Activated CD4-positive, alpha-beta T cell treated with anti-CD3 and anti-CD28 coated beads, Interleukin-2, amount 50 U/mL, for 1 hour (primary cell): ENCODE measurements at regions not wholly inside any gene's neighbourhood (a gene's known extent, or its start where the extent isn't known, plus 50 kb on each side); places are given as distances from the start of the nearest gene placed in this dataset.

Source experiments
- DNase-seq: peaks from one replicate; pipeline ENCODE4 v3.0.0-alpha.2; 2020

DNA sequence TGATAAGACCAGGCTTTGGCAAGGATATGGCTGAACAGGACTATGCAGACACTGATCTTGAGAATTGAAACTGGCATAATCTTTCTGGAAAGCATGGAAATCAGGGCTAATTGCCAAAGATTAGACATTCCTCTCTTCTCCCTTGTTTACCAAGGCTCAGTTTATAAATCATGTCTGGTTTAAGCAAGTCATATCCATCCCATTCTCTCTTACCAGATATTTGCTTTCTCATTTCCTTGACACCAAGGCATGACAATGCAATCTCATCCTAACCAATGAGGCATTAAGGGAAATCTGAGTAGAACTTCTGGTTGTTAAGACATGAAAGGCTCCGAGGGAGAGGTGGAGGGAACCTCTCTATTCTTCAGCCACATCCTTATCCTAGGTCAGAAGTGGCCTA, 110.3 kb upstream of the CEP85L start:
- no peak for DNase-seq

DNA sequence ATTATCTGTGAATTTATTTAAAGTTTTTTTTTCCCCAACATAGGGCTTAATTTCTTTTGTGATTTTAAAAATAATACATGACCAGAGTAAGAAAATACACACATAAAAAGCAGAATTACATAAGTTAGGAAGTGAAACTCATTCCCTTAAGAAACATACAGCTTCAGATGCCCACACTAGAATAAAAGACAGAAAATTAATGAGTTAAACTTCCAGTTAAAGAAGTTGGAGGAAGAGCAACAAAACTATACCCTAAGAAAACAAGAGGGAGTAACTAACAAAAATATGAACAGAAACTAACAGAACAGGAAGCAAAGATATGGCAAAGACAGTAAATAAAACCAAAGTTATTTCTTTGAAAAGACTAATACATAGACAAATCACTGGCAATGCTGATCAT, 107.6 kb upstream of the CEP85L start:
- DNase-seq = no peak

DNA sequence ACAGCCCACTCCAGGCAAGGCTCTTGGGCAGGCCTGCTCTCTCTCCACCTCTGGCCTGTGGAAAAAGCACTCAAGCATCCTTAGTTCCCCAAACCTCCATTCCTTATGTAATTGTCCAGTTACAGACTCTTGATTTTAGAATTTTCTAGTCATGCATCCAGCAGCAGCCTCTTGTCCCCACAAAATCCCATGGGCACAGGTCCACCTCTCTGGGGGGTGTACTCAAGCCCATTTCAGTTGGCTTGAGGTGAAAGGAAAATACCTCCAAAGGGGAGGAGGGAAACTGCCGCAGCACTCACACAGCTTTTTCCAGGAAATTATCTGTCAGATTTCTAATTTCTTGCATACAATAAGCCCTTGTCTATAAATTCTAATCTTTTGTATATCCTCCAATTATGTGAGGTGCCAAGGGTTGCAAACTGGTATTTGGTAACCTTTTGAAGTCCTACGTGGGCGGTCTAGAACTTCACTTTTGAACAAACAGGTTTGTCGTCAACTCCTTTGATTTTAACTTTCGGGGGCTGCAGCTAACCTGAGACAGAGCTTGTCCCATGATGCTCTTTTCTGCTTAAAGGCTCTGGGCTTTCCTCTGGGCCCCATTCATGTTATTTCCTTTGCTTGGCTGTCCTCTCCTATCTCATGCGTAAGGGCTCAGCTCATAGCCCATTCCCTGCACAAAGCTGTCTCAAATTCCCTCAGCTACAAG, 104.7 kb upstream of the CEP85L start:
- no peak for DNase-seq

DNA sequence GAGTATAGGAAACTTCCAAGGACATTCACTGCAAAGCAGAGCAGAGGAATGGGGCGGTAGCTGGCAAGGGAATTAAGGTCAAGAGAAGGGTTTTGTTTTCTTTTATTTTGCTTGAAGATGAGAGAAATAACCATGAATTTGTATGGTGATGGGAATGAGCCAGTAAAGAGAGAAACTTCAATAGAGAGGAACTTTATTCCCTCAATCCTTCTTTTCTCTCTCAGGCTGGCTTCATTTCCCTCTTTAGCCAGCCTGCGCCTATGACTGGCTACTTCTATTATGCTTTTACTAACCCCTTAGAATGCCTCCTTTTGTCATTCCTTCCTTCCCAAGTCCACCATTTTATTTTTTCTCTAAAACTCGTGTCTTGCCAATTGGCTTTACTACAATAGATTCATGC, 101.4 kb upstream of the CEP85L start:
- DNase-seq = no peak

DNA sequence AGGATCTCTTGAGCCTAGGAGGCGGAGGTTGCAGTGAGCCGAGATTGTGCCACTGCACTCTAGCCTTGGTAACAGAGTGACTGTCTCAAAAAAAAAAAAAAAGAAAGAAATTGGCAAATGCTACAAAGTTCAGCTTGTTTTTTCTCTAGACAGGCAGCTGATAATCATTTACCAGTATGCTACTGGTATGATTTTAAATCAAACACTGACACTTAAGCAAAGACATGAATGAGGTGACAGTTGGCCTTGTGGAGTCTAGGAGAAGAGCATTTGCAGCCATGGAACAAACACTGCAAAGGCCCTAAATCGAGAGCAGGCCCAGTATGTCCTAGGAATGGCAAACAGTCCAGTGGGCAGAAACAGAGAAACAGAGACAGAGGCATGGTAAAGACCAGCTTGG, 99.7 kb upstream of the CEP85L start:
- no peak for DNase-seq

DNA sequence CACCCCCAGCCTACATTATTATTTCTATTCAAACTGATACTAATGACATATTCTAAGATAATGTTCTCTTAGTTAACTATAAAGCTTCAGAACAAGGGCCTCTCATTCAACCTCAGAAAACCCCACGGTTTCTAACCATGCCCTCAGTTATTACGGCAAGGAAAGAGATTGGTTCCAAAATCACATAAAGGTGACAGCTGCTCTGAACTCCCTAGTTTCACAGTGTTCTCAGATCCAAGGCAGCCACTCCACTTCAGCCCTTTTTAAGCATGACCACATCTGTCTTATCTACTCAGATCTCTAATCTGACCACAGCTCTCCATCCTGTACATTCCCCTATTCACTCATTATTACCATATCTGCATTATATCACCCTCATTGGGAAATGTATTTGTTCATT, 98.8 kb upstream of the CEP85L start:
- DNase-seq = no peak

DNA sequence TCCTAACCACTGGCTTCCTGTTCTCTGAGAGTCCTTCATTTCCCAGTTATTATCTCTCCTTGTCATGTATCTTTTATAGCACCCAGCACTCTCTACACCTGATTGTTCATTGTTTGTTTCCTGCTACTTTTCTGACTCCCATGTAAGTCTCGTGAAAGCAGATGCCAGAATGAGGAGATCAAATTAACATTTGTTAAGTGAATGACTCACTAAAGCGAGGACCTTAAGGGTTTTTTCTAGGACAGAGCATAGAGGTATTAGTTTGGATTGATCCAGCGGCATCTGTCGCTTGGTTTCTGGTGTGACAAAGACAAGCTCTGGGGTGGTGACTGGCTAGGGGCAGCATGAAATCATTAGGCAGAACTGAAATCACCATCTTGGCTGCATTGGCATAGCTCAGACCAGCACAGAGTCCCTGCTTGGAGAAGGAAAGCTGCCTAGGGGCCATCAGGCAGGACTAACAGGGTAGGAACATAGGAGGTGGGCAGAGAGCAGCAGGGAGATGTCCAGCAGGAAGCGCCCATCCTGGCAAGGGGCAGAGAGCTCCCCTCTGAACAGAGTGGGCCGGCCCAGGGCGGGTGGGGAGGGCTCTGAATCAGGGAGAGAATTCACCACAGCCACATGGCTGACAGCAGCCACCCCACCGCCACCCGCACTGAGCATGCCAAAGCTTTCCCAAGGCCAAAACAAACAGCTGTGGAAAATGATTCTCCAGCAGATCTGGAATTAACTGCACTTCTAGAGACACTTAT, 97.1 kb upstream of the CEP85L start:
- DNase-seq = no peak

DNA sequence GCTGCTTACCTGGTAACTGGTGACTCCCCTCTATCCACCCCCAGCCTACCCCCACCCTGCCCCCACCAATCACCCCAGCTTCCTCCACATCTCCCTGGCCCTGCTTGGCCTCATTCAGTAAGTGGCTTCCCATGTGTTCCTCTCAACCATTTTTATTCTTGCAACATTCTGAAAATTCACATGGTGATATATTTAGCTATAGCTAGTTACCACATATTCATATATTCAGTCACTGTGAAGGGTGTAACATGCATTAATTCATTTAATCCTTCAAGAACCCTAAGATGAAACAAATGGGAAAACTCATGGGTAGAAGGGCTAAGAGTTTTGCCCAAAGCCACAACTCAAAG, 95.4 kb upstream of the CEP85L start:
- DNase-seq = no peak

DNA sequence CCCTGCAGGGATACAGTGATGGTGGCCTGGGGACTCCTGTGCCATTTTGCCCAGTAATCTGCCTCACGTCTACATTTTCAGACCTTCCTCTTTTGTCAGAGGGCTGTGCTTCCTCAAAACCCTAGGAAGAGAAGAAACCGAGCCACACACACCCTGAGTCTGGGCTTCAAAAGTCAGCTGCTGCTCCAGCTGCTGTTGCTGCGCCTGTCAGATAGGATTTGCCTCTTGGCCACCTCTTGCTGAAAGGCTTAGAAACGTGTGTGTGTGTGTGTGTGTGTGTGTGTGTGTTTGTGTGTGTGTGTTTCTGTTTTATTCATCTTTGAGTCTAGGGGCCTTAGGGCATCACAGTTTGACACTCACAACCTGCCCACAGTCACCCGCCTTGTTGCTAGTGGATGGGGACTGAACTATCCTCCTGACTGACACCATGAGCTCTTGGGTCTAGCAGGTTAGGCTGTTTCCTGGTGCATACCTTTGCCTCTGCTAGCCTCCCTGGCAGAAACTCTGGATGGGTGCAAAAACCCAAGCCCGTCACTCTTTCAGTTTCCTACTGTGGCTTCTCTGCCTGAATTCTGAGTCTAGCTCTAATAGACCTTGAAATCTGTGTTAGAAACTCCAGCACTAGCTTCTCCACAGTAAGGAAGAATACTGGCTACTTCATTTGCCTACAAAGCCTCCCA, 94.9 kb upstream of the CEP85L start:
- no peak for DNase-seq

DNA sequence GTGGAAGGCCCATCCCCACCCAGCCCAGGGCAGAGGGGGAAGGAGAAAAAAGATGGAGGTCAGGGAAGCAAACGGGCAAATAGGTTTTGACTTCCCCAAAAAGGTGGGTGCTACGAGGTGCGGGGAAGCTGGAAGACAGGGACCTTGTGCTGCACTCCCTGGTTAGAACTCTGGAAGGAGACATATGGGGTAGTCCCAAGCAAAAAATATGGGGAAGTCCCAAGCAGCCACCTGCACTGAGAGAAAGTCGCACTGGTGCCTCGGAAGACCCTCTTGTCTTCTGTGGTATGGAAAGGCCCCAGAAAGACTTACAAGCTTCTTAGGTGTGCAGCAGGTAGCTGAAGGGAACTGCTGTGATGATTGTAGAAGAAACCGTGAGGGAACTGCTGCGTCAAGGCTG, 93.8 kb upstream of the CEP85L start:
- no peak for DNase-seq

DNA sequence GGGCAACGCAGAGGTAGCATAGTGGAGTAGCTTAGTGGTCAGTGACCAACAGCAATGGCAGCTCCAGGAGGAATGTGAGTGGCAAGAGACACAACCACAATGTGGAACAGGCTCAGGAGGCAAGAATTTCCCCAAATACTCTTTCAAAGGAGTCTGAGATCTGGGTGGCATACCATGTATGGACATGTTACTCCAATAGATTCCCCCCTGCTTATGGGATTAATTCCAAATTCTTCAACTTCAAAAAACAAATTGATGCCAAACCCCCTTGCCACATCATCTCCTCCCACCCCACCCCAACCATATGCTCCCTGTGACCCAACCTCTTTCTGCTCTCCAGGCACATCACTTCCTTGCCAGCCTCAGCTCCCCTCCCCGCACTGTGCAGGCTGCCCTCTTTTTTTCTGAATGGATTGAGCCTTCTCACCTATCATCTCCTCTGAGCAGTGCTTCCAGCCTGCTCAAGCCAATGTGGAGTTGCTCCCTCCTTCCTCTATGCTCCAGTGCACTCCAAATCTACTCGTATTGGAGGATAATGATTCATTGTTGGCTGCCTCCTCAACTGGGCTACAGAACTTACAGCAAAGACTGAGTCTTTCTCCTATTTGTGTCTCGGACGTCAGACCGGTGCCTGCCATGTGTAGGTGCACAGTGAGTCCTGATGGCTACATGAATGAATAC, 93.0 kb upstream of the CEP85L start:
- no peak for DNase-seq

DNA sequence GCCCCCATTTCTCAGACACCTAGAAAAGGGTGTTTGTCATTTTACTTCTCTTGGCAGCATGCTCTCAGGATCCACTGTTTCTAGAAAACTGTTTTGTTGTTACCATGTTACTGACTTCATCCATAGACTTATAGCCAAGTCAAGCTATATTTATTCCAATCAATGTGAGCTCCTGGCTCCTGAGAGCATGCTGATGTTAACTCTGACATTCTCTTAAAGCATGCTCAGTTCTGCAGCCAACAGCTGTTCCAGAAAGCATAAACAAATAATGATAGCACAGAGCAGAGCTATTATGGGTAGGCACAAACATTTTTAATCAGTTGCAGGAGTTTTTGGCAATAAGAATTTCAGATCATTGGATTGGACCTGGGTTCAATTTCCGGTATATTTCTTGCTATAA, 92.4 kb upstream of the CEP85L start:
- DNase-seq = no peak

DNA sequence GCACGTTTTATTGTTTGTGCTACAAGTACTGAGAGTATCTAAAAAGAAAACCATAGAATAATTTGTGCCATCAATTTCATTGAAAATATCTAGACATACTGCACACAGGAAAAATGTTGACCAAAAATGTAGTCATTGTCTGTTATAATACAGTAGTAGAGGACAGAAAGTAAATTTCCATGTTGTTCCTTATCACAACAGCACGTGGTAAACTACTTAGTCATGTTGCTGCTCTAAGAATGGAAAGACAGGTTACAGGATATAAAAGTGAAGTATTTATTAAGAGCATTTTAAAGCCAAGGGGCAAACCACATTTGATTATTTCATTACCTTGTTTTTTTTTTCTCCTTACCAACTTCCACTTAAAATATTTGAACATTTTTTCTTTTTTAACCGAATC, 89.0 kb upstream of the CEP85L start:
- DNase-seq = no peak

DNA sequence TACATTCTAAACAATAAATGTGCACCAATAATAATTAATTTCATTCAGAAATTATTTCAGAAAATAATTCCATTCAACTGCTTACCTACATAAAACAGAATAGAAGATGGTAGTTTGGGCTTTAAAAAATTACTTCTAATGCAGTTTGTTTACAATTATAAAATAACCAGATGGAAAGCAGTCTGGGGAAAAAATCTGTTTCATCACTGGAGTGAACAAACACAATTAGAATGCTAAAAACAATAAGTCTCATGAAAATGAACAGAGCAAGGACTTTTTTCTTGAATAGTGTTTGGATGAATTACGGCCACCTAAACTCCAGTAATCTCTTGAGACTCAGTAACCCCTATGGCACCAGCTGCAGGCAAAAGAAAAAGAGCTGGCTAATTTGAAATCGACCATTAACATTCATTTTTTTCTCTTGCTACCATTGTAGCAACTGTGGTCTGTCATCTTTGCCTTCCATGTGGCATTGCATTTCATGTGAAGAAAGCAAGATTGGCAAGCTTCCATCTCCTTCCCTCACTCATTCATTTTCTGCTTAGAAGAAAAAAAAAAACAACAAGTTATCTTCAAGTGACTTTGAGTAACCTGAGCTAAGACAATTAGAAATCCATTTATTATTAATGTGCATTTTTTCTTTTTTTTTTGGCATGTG, 88.4 kb upstream of the CEP85L start:
- no peak for DNase-seq

DNA sequence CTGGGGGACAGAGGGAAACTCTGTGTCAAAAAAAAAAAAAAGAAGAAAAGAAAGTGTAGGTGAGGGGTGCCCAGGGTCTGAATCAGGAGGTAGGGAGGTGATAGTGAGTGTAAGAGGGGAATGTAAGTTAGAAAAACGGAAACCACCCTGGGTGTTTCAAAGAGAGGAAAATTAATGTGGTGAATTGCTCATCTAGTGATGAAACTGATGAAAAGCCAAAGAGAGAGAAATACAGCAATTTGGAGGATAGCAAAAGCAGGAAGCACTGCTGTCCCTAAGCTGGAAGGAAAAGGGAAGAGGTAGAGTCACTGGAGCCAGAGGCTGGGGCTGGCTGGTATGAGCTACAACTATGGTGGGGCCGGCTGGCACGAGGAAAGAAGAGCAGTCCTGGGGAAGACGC, 85.0 kb upstream of the CEP85L start:
- no peak for DNase-seq

DNA sequence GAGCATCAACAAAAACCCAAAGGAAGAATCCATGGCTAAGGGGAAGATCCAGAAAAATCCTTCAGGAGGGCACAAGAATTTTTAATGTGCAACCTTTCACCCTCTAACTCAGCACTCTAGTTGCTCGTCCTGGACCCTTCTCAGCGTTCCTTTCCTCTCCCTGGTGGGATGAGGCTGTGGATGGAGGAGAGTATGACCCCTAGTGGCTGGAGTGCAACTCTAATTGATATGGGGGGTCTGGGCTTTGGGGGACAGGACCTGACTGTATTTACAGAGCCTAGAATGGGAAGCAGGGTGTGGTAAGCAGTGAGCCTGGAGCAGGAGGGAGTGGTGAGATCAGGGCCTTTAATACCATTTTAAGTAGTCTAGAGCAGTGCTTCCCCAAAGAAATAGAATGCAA, 83.9 kb upstream of the CEP85L start:
- DNase-seq = no peak

DNA sequence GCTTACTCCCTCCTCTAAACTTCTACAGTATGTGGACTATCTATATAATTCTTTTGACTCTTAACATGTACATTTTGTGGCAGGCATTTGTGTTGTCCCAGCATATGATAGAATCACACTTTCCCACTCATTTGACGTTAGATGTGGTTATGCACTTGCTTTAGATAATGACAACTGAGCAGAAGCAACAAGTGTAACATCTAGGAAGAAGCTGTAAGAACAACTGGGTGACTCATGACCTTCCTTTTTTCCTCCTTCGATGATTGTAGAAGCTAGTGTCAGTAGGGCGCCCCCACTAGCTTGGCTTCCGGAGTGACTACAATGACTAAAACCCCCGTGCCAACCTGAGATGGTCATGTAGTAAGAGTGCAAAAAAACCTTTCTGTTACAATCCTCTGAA, 74.6 kb upstream of the CEP85L start:
- peak; percentile 62 for DNase-seq

DNA sequence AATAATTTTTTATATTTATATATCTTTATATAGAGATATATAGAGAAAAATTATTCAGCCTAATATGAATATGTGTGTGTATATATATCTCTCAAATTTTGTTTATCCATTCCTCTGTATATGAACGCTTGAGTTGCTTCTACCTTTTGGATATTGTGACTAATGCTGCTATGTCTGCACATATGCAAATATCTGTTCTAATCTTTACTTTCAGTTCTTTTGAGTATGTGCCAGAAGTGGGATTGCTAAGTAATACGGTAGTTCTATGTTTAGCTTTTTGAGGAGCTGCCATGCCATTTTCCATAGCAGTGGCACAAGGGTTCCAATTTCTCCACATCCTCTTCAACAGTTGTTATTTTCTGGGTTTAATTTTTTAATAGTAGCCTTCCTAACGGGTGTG, 72.8 kb upstream of the CEP85L start:
- DNase-seq = no peak

DNA sequence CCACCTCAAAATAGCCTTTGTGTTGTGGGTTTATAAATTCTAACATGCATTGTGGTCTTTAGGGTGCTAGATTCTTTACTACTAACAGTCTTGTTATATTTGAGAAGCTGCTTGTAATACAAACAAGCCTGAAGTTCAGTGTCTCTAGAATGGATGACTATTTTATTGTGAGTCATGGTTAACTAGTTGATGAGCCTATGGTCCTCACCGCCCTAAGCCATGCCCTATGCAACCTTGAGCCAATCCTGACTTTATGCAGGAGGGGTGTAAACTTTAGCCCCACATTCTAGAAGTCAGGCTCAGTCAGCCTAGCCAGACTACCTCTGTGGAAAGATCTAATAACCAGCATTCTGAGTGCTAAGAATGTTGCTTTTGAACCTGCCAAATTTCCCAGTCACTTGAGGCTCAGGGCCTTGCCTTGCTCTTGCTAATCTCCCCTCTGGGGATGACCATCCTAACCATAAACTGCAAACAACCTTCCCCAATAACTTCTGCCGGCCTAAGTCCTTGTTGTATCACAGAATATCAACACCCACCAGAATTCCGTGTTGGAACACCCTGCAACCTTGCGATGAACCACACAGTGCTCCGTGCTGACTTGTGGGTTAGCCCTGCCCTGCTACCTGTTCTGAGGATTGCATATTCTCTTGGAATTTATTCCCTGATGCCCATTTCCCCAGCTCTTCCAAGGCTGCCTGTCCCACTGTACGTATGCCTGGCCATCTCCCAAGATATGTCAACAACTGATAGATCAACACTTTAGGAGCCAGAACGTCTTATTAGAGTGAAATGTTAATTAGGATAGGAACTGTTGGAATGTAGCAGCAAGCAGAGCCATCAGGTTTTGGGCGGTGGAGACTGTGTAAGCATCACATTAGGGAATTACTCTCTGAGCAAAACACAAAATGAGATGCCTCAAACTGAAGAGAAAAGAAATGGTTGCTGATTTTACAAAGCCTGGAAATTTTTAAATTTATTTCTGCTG, 71.7 kb upstream of the CEP85L start:
- DNase-seq = no peak

DNA sequence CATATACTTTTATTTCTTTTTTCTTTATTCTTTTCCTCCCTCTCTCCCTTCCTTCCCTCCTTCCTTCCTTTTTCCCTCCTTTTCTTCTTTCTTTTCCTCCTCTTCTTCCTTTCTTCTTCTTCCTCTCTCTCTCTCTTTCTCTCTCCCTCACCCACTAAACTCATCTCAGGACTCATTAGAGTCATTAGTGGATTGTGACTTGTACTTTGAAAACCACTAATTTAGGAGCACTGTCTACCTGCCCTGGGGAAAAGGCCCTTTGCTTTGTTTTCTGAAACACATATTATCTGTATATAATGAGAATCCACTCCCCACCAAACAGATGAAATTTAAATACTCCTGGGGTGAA, 68.7 kb upstream of the CEP85L start:
- no peak for DNase-seq

DNA sequence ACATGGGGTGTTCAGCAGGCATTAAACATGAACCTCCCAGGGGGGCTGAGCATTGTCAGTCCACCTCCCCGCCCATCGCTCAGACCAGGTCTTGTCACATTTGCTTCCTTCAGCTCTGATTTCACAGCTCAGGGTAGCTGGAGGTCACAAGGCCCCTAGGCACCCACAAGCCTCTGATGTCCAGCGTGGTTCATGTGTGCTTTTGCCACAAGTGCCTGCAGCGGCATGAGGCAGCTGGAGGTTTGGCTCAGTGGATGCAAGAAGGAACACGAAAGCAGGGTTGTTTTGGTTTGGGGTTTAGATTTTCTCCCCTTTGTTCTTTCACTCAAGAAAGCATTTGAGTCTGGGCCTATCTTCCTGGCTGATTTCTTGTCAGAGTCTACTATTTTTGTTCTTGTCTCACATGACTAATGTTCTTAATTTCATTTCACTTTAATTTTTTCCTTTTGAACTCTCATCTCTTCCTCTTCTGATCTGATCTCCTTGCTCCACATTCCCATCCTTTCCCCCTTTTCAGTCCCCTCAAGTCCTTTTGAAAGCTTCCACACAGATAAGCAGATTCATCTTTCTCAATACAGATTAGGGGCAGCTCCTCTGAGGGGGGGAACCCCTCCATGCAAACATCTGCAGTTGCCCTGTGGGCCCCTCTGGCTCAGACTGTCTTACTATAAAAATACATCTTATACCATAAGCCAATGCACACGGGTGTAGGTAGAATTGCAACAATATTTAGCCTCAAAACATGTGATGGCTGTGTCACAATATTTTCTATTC, 68.1 kb upstream of the CEP85L start:
- no peak for DNase-seq
